Adrenal gland (tissue), 5 donors: ENCODE measurements at regions not wholly inside any gene's neighbourhood (a gene's known extent, or its start where the extent isn't known, plus 50 kb on each side); places are given as distances from the start of the nearest gene placed in this dataset.

ENCODE experiments used
- POLR2A ChIP-seq, 2 donors: fragments of 450-650 bp; IDR thresholded peaks; one replicate each; pipeline ENCODE4 v1.6.1; 2017; ENCODE audit warnings: antibody characterized with exemption in 2 of 2, mild to moderate bottlenecking in 2 of 2, moderate library complexity in 1 of 2
- TF ChIP-seq, protein P1 (sequence below), 6 experiments: fragments of 450-650 bp in 4 of 6; fragments of 200-600 bp in 2 of 6; sonication (generic) in 1 of 6; IDR thresholded peaks; 1 replicate in 5 of 6; 2 replicates in 1 of 6; pipeline versions ENCODE4 v1.5.1 to v1.8.0; 2016 to 2021; ENCODE audit warnings: antibody characterized with exemption in 6 of 6, mild to moderate bottlenecking in 2 of 6, moderate library complexity in 1 of 6
- donor health status: DM: no; HTN: no; CAD: no.

DNA sequence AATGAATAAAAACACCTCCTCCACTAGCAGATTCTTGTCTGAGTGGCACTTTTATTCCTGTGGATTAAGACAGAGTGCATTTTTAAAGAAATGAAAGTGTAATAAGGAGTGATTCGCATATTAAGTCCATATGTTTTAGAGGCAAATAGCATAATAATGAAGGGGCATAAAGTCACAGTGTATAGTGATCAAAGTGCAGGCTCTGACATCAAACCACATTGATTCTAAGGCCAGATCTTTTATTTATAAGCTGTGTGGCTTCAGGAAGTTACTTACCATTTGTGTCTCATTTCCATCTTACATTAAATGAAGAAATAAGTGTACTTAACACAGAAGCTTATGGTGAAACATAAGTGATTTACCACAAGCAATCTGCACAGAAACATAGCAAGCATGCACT is 332.8 kb downstream of the GASK1B start:
- TF ChIP-seq, protein P1, sequence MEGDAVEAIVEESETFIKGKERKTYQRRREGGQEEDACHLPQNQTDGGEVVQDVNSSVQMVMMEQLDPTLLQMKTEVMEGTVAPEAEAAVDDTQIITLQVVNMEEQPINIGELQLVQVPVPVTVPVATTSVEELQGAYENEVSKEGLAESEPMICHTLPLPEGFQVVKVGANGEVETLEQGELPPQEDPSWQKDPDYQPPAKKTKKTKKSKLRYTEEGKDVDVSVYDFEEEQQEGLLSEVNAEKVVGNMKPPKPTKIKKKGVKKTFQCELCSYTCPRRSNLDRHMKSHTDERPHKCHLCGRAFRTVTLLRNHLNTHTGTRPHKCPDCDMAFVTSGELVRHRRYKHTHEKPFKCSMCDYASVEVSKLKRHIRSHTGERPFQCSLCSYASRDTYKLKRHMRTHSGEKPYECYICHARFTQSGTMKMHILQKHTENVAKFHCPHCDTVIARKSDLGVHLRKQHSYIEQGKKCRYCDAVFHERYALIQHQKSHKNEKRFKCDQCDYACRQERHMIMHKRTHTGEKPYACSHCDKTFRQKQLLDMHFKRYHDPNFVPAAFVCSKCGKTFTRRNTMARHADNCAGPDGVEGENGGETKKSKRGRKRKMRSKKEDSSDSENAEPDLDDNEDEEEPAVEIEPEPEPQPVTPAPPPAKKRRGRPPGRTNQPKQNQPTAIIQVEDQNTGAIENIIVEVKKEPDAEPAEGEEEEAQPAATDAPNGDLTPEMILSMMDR (IDR thresholded peaks at IDR 0.05): no peak
- no peak for TF ChIP-seq POLR2A (IDR thresholded peaks at IDR 0.05)
